G401 (cell line): ENCODE measurements at regions not wholly inside any gene's neighbourhood (a gene's known extent, or its start where the extent isn't known, plus 50 kb on each side); places are given as distances from the start of the nearest gene placed in this dataset.

Experiments used
- DNase-seq: peaks from one replicate; pipeline ENCODE4 v3.0.0-alpha.2; 2015; ENCODE audit warnings: low spot score
- in situ Hi-C: cut with HindIII; loops from 2 replicates; pipeline ENCODE4 v1.10.0; 2016; ENCODE audit warnings: low sequenced_read_pairs, mixed read lengths

DNA sequence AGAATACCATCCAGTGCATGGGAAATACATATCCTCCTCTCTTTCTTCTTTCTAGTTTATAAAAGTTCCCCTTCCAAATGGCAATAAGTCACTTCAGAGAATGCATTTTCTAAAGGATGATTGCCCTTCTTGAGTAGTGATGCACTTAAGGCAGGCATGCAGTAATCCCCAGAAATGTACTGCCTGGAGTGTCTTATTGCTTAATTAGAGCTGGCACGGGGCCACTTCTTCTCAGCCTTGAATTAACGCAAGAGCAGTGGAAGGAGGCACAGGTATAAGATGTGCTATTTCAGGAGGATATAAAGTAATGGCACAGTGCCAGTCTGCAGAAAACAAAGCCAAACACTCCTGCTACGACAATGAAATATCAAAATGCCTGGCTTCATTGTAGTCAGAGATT, 371.4 kb upstream of the FAM241A start:
- DNase-seq: no peak
- in situ Hi-C loops: no loop called here

GRCh38 chr4:111775556-111776297, 369.5 kb upstream of the FAM241A start:
- no peak for DNase-seq
- in situ Hi-C loops: no loop called here

DNA sequence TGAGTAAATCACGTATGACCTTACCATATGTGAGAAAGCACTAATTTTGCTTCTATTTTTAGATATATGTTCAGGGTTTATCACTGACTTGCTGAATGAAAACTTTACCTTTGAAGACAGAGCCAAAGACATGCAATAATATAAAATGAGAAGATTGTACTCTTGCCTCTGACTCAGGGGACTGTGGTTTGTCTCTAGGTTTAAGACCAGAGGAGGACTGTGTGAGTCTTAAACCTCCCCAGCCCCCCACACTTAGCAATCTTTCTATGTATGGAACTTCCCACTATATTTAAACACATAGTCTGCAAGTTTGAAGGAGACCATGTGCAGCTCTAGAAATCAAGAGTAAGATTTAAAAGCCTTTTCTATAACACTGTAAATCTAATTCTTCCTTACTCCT, 368.7 kb upstream of the FAM241A start:
- in situ Hi-C loops: no loop called here

GRCh38 chr4:111778543-111778942, 366.7 kb upstream of the FAM241A start:
- no peak for DNase-seq
- in situ Hi-C loops: no loop called here

More for the DNA sequence above, 368.7 kb upstream of the FAM241A start:
- no peak for DNase-seq

DNA sequence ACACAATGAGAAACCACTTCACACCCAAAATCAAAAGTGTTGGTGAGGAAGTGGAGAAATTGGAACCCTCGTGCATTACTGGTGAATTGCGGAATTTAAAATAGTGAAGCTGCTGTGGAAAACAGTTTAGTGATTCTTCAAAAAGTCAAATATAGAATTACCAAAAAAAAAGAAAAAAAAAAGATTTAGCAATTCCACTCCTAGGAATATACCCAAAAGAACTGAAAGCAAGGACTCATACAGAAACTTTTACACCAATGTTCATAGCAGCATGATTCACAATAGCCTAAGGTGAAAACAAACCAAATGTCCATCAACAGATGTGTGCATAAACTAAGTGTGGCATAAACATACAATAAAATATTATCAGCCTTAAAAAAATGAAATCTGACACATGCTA, 364.3 kb upstream of the FAM241A start:
- no peak for DNase-seq
- in situ Hi-C loops: no loop called here

DNA sequence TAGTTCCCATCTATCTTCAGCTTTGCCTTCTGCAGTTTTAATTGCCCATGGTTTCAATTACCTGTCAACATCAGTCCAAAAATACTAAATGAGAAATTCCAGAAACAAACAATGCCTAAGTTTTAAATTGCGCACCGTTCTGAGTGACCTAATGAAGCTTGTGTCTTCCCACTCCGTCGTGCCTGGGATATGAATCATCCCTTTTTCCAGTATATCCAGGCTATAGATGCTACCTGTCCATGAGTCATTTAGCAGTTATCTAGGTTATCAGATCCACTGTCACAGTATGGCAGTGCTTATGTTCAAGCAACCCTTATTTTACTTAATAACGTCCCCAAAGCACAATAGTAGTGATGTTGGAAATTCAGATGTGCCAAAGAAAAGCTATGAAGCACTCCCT, 363.6 kb upstream of the FAM241A start:
- in situ Hi-C loops: no loop called here
- DNase-seq: no peak

GRCh38 chr4:111788099-111788498, 357.2 kb upstream of the FAM241A start:
- in situ Hi-C loops: no loop called here

DNA sequence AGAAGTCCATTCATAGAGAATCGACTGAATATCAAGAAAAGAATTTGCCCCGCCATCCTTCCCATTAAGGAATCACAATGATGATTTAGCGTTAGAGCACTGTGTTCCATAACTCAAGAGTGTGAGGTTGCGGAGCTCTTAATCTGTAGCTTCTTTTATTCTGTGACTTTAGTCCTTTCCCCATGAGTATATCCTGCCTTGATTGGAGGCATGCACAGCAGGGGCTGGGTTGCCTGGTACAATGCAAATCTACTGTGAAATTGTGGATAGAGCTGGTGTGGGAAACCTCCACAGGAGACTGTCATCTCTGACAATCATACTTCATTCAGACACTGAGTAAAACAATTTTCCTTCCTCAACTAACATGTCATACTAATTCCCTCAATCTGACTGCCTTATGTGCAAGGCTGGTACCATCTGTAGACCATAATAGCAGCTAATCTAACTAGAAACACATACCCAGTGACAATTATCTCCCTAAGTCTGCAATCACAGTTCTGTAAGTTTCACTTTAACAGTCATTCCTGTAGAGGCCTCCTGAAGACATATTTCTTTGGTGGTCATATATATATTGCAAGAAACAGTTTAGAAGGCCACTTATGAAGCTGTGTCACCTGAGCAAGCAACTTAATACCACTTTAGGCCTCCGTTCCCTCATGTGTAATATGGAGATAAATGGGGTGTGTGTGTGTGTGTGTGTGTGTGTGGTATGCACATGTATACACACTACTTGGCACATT, 355.2 kb upstream of the FAM241A start:
- in situ Hi-C loops: no loop called here
- no peak for DNase-seq

More at GRCh38 chr4:111788099-111788498, 357.2 kb upstream of the FAM241A start:
- no peak for DNase-seq

GRCh38 chr4:111792632-111793031, 352.6 kb upstream of the FAM241A start:
- DNase-seq: no peak
- in situ Hi-C loops: no loop called here

GRCh38 chr4:111793433-111794091, 351.7 kb upstream of the FAM241A start:
- no peak for DNase-seq
- in situ Hi-C loops: no loop called here

GRCh38 chr4:111797455-111798163, 347.6 kb upstream of the FAM241A start:
- DNase-seq: no peak
- in situ Hi-C loops: no loop called here

DNA sequence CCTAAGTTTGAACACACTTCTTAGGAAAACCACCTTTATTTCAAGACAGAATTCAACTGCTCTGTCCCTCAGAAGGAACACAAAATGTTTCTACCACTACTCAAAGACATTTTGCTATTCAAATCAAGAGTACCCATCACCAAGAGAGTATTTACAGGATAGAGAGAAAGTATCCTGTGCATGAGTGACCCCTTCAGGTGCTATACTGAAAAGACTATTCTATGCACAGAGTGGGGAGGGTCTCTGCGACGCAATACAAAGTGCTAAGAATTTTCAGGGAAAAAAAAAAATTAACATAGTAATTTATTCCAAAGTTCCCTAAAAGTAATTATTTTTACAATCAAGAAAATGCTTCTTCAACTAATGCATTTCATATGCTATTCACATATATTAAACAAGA, 346.4 kb upstream of the FAM241A start:
- DNase-seq: no peak
- in situ Hi-C loops: no loop called here

DNA sequence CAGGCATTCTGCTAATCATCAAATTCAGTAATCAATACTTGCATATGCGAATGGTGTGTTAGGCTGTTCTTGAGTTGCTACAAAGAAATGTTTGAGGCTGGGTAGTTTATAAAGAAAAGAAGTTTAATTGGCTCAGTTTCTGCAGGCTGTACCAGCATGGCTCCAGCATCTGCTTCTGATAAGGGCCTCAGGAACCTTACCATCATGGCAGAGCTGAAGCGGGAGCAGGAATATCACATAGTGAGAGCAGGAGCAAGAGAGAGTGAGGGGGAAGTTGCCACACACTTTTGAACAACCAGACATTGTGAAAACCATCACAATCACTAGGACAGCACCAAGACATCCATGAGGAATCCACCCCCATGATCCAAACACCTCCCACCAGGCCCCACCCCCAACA, 344.7 kb upstream of the FAM241A start:
- in situ Hi-C loops: no loop called here
- DNase-seq: no peak

- no peak for DNase-seq
- in situ Hi-C loops: no loop called here
These were observed 343.1 kb upstream of the FAM241A start for GRCh38 chr4:111802191-111802590.

DNA sequence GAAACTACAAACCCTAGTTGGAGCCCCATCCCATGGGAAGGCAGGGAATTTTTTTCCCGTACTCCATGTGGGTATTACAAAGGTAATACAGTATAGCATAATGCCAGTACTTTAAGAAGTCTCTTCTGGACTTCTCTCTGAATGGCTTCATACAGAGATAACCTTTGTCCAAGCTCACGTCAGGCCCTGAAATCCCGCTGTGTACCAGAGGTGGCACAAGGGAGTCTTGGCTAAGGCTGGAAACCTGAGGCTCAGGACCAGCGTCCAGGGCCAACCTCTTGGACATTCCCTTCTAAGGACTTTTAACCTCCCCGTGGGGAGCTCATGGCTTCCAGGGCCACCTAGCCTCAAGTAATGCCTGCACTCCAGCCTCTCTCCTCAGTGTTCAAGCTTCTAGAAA, 338.9 kb upstream of the FAM241A start:
- in situ Hi-C loops: no loop called here
- no peak for DNase-seq

DNA sequence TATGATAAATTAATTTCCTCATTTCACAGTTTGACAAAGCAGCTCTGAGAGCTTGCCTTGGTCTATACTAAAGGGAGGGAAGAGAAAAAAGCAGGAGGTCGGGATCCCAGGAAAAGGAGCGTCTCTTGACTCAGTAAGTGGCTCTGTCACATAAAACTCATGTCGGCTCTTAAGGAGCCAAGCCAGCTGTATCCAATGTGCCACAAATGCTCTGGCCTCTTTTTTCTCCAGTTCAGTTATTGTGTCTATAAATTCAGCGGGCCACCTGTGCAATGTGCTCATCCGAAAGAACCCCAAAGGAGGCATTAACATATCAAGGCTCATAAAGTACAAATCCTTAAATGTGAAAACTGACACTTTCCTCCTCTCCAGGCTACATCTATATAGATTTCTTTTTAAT, 337.7 kb upstream of the FAM241A start:
- in situ Hi-C loops: no loop called here

DNA sequence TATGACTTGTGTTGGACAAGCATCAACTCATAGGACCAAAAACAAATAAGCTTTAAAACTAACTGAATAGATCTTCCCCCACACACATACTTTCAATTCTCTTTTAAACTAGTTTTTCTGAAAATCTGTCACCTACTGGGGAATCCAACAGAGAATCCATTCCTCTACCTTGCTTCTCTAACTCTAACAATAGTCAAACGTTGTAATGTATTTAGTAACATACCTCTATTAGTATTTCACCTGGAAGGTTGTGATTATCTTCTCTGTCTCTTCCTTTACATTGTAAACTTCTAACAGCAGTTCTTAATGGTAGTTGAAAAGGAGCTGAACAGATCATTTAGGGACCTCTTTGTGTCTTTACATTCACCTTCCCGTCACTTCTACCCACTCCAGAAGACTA, 337.1 kb upstream of the FAM241A start:
- DNase-seq: no peak
- in situ Hi-C loops: no loop called here

More for the DNA sequence above, 337.7 kb upstream of the FAM241A start:
- DNase-seq: no peak

DNA sequence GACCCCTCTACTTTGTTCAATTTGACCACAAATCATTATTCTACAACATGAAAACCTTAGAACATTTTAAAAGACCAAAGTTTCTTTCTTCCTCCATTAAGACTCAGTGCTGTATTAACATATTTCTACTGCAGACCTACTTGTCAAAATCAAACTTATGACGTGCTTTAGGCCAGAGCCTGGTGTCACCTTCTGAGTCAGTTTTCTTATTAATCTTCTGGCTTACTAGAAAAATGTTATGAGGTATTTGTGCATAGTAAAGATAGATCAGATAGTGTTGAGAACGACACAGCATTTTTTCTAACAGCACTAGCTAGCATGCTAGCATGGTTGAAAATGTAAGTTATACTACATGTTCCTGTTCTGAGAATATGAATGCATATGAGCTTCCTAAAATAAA, 333.6 kb upstream of the FAM241A start:
- no peak for DNase-seq
- in situ Hi-C loops: no loop called here

- in situ Hi-C loops: no loop called here
- no peak for DNase-seq
These were observed 333.1 kb upstream of the FAM241A start for GRCh38 chr4:111812114-111812513.

DNA sequence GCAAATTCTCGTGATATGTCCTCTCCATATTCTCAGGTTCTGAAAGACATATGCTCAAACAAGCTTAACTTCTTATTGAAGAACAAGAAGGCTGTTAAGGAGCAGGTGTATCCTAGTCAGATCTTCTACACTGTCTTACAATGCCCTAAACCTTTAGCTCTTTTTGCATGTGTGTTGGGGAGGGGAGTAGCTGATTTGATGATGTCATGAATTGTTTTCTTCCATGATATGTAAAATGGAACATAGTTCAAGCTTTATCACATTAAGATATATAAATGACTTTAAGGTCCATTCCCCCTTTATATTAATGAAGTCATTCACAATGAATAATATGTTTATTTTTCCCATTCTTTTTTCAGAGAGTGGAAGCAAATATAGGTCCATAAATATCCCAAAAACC, 332.5 kb upstream of the FAM241A start:
- in situ Hi-C loops: no loop called here

More for the DNA sequence above, 332.5 kb upstream of the FAM241A start:
- DNase-seq: no peak
